HG02642 (cell line): ENCODE measurements at regions not wholly inside any gene's neighbourhood (a gene's known extent, or its start where the extent isn't known, plus 50 kb on each side); places are given as distances from the start of the nearest gene placed in this dataset.
"Not testable (repeated sequence)": the region's sequence is repeated elsewhere in the genome, so short reads cannot be mapped to it uniquely, and the experiment has no call there.

ENCODE experiments used
- ATAC-seq: cut with Tn5 transposase; IDR thresholded peaks from one replicate; pipeline ENCODE4 v1.9.1; 2021; ENCODE audit warnings: mild to moderate bottlenecking; ENCODE audit not compliant: unreplicated experiment, poor library complexity

DNA sequence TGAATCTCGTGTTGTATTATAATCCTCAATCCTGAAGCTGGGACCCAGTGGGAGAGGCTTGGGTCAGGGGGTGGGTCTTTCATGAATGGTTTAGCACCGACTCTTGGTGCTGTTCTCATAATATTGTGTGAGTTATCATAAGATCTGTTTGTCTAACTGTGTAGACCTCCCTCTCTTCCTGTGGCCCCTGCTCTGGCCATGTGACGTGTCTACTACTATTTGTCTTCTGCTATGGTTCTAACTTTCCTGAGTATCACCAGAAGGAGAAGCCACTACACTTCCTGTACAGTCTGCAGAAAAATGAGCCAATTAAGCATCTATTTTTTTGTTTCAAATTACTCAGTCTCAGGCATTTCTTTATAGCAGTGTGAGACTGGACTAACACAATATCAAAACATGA, 379.7 kb downstream of the TP53TG3F start:
- not testable (repeated sequence) for ATAC-seq

DNA sequence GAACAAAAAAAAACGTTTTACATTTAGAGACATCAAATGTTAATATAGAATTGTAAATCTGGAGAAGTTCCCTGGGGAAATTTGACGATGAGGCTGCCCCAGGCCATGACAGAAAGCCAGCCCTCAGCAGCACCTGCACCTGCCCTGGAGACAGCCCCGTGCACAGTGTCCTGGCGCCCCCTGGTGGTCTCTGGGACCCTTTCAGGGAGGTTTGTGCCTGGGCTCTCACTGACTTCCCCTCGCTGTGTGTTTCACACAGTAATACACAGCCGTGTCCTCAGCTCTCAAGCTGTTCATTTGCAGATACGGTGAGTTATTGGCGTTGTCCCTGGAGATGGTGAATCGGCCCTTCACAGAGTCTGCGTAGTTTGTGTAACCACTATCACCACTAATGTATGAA, 385.1 kb downstream of the TP53TG3F start:
- not testable (repeated sequence) for ATAC-seq
